Activated naive CD4-positive, alpha-beta T cell treated with anti-CD3 and anti-CD28 coated beads, Interleukin-2, amount 50 U/mL, for 24 hours (primary cell): ENCODE measurements at regions not wholly inside any gene's neighbourhood (a gene's known extent, or its start where the extent isn't known, plus 50 kb on each side); places are given as distances from the start of the nearest gene placed in this dataset.
"Not testable (repeated sequence)": the region's sequence is repeated elsewhere in the genome, so short reads cannot be mapped to it uniquely, and the experiment has no call there.

Source experiments
- H3K27ac Mint-ChIP-seq: one replicate; pipeline ENCODE4 v1.8.0; 2021; ENCODE audit warnings: mild to moderate bottlenecking, mixed read lengths
- H3K27me3 Mint-ChIP-seq: one replicate; pipeline ENCODE4 v1.8.0; 2021; ENCODE audit warnings: mixed read lengths
- H3K36me3 Mint-ChIP-seq: one replicate; pipeline ENCODE4 v1.8.0; 2021; ENCODE audit warnings: mixed read lengths
- H3K4me1 Mint-ChIP-seq: one replicate; pipeline ENCODE4 v1.8.0; 2021; ENCODE audit warnings: mixed read lengths
- H3K4me3 Mint-ChIP-seq: one replicate; pipeline ENCODE4 v1.8.0; 2021; ENCODE audit warnings: mild to moderate bottlenecking, mixed read lengths
- H3K9me3 Mint-ChIP-seq: one replicate; pipeline ENCODE4 v1.8.0; 2021; ENCODE audit warnings: mixed read lengths

- Mint-ChIP-seq H3K4me1 (peaks cover 26% of the 10 kb centered on the region), H3K9me3 (no peaks in the 10 kb centered on the region), H3K4me3 (no peak overlapping the region), H3K36me3 (peaks cover 2% of the 10 kb centered on the region), H3K27ac (no peak overlapping the region), H3K27me3 (no peaks in the 10 kb centered on the region)
Measured at GRCh38 chr12:123057513-123058265, 77.2 kb downstream of the ARL6IP4 start.

GRCh38 chr12:123056709-123057108, 76.2 kb downstream of the ARL6IP4 start:
- Mint-ChIP-seq H3K4me3 (no peak overlapping the region), H3K9me3 (no peaks in the 10 kb centered on the region), H3K4me1 (peaks cover 17% of the 10 kb centered on the region), H3K27me3 (no peaks in the 10 kb centered on the region), H3K27ac (peak overlapping the region; percentile 30), H3K36me3 (peaks cover 2% of the 10 kb centered on the region)

GRCh38 chr12:123056053-123056452, 75.6 kb downstream of the ARL6IP4 start:
- H3K4me1 Mint-ChIP-seq: peaks cover 17% of the 10 kb centered on the region
- H3K27ac Mint-ChIP-seq: no peak overlapping the region
- peaks cover 2% of the 10 kb centered on the region for H3K36me3 Mint-ChIP-seq
- H3K27me3 Mint-ChIP-seq: no peaks in the 10 kb centered on the region
- no peak overlapping the region for H3K4me3 Mint-ChIP-seq
- no peaks in the 10 kb centered on the region for H3K9me3 Mint-ChIP-seq

GRCh38 chr12:123055281-123055766, 74.8 kb downstream of the ARL6IP4 start:
- Mint-ChIP-seq H3K4me3 (no peak overlapping the region), H3K27me3 (no peaks in the 10 kb centered on the region), H3K27ac (peak overlapping the region; percentile 38), H3K36me3 (peaks cover 2% of the 10 kb centered on the region), H3K4me1 (peaks cover 19% of the 10 kb centered on the region), H3K9me3 (no peaks in the 10 kb centered on the region)

GRCh38 chr12:123054371-123054770, 73.9 kb downstream of the ARL6IP4 start:
- H3K9me3 Mint-ChIP-seq: no peaks in the 10 kb centered on the region
- H3K27me3 Mint-ChIP-seq: no peaks in the 10 kb centered on the region
- peaks cover 27% of the 10 kb centered on the region for H3K4me1 Mint-ChIP-seq
- no peak overlapping the region for H3K27ac Mint-ChIP-seq
- H3K36me3 Mint-ChIP-seq: peaks cover 2% of the 10 kb centered on the region
- H3K4me3 Mint-ChIP-seq: no peak overlapping the region

- no peaks in the 10 kb centered on the region for H3K27me3 Mint-ChIP-seq
- peak overlapping the region; percentile 48 for H3K27ac Mint-ChIP-seq
- peaks cover 3% of the 10 kb centered on the region for H3K36me3 Mint-ChIP-seq
- peaks cover 44% of the 10 kb centered on the region for H3K4me1 Mint-ChIP-seq
- no peaks in the 10 kb centered on the region for H3K9me3 Mint-ChIP-seq
- no peak overlapping the region for H3K4me3 Mint-ChIP-seq
Measured at GRCh38 chr12:123051556-123051955, 71.1 kb downstream of the ARL6IP4 start.

GRCh38 chr12:123050913-123051312, 70.4 kb downstream of the ARL6IP4 start:
- Mint-ChIP-seq H3K4me3 (no peak overlapping the region), H3K27me3 (no peaks in the 10 kb centered on the region), H3K4me1 (peaks cover 48% of the 10 kb centered on the region), H3K36me3 (peaks cover 3% of the 10 kb centered on the region), H3K27ac (no peak overlapping the region), H3K9me3 (no peaks in the 10 kb centered on the region)

- Mint-ChIP-seq H3K4me1 (peaks cover 54% of the 10 kb centered on the region), H3K9me3 (no peaks in the 10 kb centered on the region), H3K27ac (peak overlapping the region; percentile 12)
Measured at GRCh38 chr12:123050331-123050831, 69.9 kb downstream of the ARL6IP4 start.

GRCh38 chr12:123049398-123050240, 69.1 kb downstream of the ARL6IP4 start:
- Mint-ChIP-seq H3K27ac (peak overlapping the region; percentile 63), H3K9me3 (no peaks in the 10 kb centered on the region), H3K27me3 (no peaks in the 10 kb centered on the region), H3K36me3 (peaks cover 2% of the 10 kb centered on the region), H3K4me3 (peak overlapping the region; percentile 5), H3K4me1 (peaks cover 61% of the 10 kb centered on the region)

More at GRCh38 chr12:123050331-123050831, 69.9 kb downstream of the ARL6IP4 start:
- Mint-ChIP-seq H3K27me3 (no peaks in the 10 kb centered on the region), H3K4me3 (no peak overlapping the region), H3K36me3 (peaks cover 3% of the 10 kb centered on the region)

- H3K9me3 Mint-ChIP-seq, H3K27me3 Mint-ChIP-seq, H3K36me3 Mint-ChIP-seq: not testable (repeated sequence)
- H3K4me3 Mint-ChIP-seq: peak overlapping the region; percentile 24
- H3K27ac Mint-ChIP-seq: peak overlapping the region; percentile 88
- peaks cover 78% of the 10 kb centered on the region for H3K4me1 Mint-ChIP-seq
Measured at GRCh38 chr12:123047892-123048291, 67.4 kb downstream of the ARL6IP4 start.

- peaks cover 2% of the 10 kb centered on the region for H3K36me3 Mint-ChIP-seq
- H3K9me3 Mint-ChIP-seq: no peaks in the 10 kb centered on the region
- H3K27ac Mint-ChIP-seq: peak overlapping the region; percentile 70
- H3K4me3 Mint-ChIP-seq: no peak overlapping the region
- no peaks in the 10 kb centered on the region for H3K27me3 Mint-ChIP-seq
- H3K4me1 Mint-ChIP-seq: peaks cover 78% of the 10 kb centered on the region
Measured at GRCh38 chr12:123047289-123047688, 66.8 kb downstream of the ARL6IP4 start.

GRCh38 chr12:123046431-123046830, 66.0 kb downstream of the ARL6IP4 start:
- Mint-ChIP-seq H3K27me3 (no peaks in the 10 kb centered on the region), H3K4me3 (no peak overlapping the region), H3K4me1 (peaks cover 75% of the 10 kb centered on the region), H3K9me3 (no peaks in the 10 kb centered on the region), H3K36me3 (peaks cover 2% of the 10 kb centered on the region), H3K27ac (peak overlapping the region; percentile 65)

- Mint-ChIP-seq H3K4me3 (no peak overlapping the region), H3K9me3 (no peaks in the 10 kb centered on the region), H3K36me3 (peaks cover 2% of the 10 kb centered on the region), H3K27ac (no peak overlapping the region), H3K4me1 (peaks cover 69% of the 10 kb centered on the region), H3K27me3 (no peaks in the 10 kb centered on the region)
Measured at GRCh38 chr12:123045678-123046077, 65.2 kb downstream of the ARL6IP4 start.

- Mint-ChIP-seq H3K9me3 (no peaks in the 10 kb centered on the region), H3K27ac (peak overlapping the region; percentile 83), H3K4me3 (no peak overlapping the region), H3K36me3 (peaks cover 2% of the 10 kb centered on the region), H3K27me3 (no peaks in the 10 kb centered on the region), H3K4me1 (peaks cover 57% of the 10 kb centered on the region)
Measured at GRCh38 chr12:123044351-123044750, 63.9 kb downstream of the ARL6IP4 start.

- peak overlapping the region; percentile 68 for H3K27ac Mint-ChIP-seq
- H3K36me3 Mint-ChIP-seq: no peaks in the 10 kb centered on the region
- H3K27me3 Mint-ChIP-seq: no peaks in the 10 kb centered on the region
- H3K4me1 Mint-ChIP-seq: peaks cover 56% of the 10 kb centered on the region
- H3K4me3 Mint-ChIP-seq: peak overlapping the region; percentile 7
- H3K9me3 Mint-ChIP-seq: no peaks in the 10 kb centered on the region
Measured at GRCh38 chr12:123043536-123044001, 63.1 kb downstream of the ARL6IP4 start.
